Left cardiac atrium (tissue), 4 donors: ENCODE measurements at regions not wholly inside any gene's neighbourhood (a gene's known extent, or its start where the extent isn't known, plus 50 kb on each side); places are given as distances from the start of the nearest gene placed in this dataset.

Experiments
- ATAC-seq, 2 donors: fragments of 200-7000 bp; cut with Tn5 transposase; one replicate each; pipeline ENCODE4 v1.9.1; 2020; ENCODE audit warnings: mild to moderate bottlenecking in 2 of 2, moderate library complexity in 2 of 2
- DNase-seq: peaks from one replicate; pipeline ENCODE4 v3.0.0-alpha.2; 2020
- intact Hi-C, 2 donors: fragments of 100-400 bp; cut with DNase I; formaldehyde crosslinking; loops; one replicate each; pipeline versions ENCODE4 v1.14.1 to v1.15.1; 2022 to 2023
- donor health status: DM: no; HTN: yes; CAD: no.
- donor health status: DM: no; HTN: yes; CAD: no; lungs with severe emphysema.
- donor health status: DM: yes; HTN: yes; CAD: no.
- donor health status: Dilated cardiomyopathy.

DNA sequence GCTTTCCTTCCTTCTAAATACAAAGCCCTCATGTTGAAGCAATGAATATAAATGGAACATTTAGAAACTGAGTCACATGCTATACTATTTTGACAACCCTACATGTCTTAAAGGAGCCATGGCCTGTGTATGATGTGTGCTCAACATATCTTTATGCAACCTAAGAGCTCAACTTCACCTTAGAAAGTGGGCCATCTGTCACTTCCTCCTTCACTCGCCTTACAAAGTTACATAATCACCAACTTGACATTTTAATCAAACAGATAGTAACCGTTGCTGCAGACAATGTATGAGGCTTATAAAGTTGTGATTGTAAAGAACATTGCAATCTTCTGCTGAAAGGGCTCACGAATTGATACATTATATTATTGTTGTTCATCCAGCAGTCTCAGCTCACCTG lies 163.6 kb downstream of the SERPINI1 start:
- intact Hi-C loops: no loop called here
- DNase-seq (no peak), ATAC-seq (no peak)

- DNase-seq: no peak
- intact Hi-C loops: no loop called here
- ATAC-seq: no peak
Measured at GRCh38 chr3:167898091-167898490, 162.6 kb downstream of the SERPINI1 start.

- DNase-seq: no peak
- intact Hi-C loops: no loop called here
- no peak for ATAC-seq
Measured at GRCh38 chr3:167895684-167896083, 160.2 kb downstream of the SERPINI1 start.

GRCh38 chr3:167895178-167895577 lies 159.7 kb downstream of the SERPINI1 start:
- ATAC-seq (no peak), DNase-seq (no peak)
- intact Hi-C loops: no loop called here

GRCh38 chr3:167892205-167892604 lies 156.7 kb downstream of the SERPINI1 start:
- intact Hi-C loops: no loop called here
- no peak for ATAC-seq
- no peak for DNase-seq

GRCh38 chr3:167887096-167887495 lies 151.6 kb downstream of the SERPINI1 start:
- intact Hi-C loops: loop anchor here in 1 of 2 donors (10.0 kb wide), 1 partner anchor 152 kb away; the partner anchor contains the start of genes PDCD10 and SERPINI1
- DNase-seq (no peak), ATAC-seq (no peak)

- no peak for ATAC-seq
- intact Hi-C loops: loop anchor here in 1 of 2 donors (10.0 kb wide), 1 partner anchor 152 kb away; the partner anchor contains the start of genes PDCD10 and SERPINI1
- DNase-seq: no peak
Measured at GRCh38 chr3:167886690-167887089, 151.2 kb downstream of the SERPINI1 start.

DNA sequence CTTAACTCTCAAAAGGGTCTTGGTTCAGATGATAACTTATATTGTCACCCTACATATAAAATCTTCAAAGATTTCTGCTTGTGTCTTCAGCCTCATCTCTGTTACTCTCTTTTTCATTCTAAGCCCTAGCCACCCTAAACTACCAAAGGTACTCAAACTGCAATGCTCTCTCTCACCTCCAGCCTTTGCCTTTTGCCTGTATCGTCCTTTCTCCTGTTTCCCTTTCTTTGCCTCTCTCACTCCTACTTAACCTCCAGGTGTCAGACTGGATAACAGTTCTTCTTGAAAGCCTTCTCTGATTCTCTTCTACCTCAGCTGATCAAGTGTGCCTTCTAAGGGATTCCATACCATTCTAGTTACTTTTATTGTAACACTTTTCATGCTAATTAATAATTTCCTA lies 149.8 kb downstream of the SERPINI1 start:
- no peak for DNase-seq
- ATAC-seq: no peak
- intact Hi-C loops: loop anchor here in 1 of 2 donors (10.0 kb wide), 1 partner anchor 150 kb away; the partner anchor contains the start of genes PDCD10 and SERPINI1

- DNase-seq: no peak
- intact Hi-C loops: loop anchor here (5.0 to 10.0 kb wide), 4 partner anchors 47 to 477 kb away; partner anchors contain the start of genes PDCD10 (in 1 of the 2) and SERPINI1 (in 1 of the 2)
- ATAC-seq: no peak
Measured at GRCh38 chr3:167884481-167884880, 149.0 kb downstream of the SERPINI1 start.

DNA sequence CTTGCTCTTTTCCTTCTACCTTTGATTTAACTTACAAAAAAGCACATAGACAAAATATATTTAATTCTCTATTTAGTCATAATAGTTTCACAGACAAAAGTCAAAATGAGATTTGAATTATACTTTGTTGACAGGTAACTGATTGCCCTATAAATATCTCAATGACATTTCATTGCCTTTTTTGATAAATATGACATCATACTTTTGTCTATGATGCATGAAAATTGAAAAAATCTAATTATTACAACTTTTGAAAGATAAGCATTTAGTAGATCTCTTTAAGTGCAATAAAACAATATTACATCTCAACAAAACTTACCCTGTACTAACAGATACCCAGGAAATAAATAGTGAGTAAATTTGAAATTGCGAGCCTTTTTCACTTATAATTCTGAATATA lies 147.9 kb downstream of the SERPINI1 start:
- intact Hi-C loops: loop anchor here (2.0 to 10.0 kb wide), 5 partner anchors 46 to 476 kb away; partner anchors contain the start of genes PDCD10 (in 1 of the 2) and SERPINI1 (in 1 of the 2)
- no peak for DNase-seq
- no peak for ATAC-seq

DNA sequence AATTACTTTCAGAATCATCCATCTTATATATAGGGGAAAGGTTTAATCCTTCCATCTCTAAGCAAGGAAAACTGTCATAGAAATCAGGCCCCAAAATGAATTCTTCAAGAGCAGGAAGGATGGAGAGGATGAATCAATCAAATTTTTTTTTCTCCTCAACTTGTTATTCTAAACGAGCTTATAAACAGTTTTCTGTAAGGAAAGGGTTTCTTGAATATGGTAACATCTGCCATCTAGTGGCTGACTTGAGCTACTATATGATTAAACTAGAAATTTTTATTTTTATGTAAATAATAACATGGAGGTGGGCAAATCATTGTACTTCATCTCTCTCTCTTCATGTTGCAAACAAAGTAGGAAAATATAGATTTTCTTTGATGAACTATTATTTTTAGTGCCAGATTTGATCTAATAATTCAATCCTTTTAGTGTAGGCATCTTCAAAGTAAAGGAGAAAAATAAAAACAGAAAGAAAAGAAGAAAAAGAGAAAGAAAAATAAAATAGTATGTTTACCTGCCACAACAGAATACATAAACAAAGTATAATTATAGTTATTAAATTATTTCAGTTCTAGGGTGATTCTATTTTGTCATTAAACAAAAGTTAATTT lies 146.6 kb downstream of the SERPINI1 start:
- DNase-seq (no peak), ATAC-seq (peak in 1 of 2 donors; percentile 41)
- intact Hi-C loops: loop anchor here (2.0 to 10.0 kb wide), 5 partner anchors 45 to 475 kb away; partner anchors contain the start of genes PDCD10 (in 1 of the 2) and SERPINI1 (in 1 of the 2)

DNA sequence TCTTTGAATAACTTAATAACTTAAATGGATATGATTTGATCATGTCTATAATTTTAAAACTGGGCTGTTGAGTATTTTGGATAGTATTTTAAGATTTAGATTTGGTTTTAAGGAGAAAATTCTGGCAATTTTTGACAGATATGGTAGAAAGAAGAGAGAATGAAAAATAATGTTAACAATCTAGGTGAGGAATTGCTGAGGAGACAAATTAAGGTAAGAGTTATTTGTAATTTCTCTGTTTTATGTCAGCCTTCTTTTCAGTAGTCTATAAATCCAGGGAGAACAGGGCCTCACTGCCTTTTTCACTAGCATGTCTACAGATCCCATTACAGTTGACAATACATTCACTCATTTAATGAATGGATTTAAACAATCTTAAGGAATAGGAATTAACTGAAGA lies 144.7 kb downstream of the SERPINI1 start:
- intact Hi-C loops: loop anchor here (5.0 to 10.0 kb wide), 4 partner anchors 43 to 473 kb away; partner anchors contain the start of genes PDCD10 (in 1 of the 2) and SERPINI1 (in 1 of the 2)

DNA sequence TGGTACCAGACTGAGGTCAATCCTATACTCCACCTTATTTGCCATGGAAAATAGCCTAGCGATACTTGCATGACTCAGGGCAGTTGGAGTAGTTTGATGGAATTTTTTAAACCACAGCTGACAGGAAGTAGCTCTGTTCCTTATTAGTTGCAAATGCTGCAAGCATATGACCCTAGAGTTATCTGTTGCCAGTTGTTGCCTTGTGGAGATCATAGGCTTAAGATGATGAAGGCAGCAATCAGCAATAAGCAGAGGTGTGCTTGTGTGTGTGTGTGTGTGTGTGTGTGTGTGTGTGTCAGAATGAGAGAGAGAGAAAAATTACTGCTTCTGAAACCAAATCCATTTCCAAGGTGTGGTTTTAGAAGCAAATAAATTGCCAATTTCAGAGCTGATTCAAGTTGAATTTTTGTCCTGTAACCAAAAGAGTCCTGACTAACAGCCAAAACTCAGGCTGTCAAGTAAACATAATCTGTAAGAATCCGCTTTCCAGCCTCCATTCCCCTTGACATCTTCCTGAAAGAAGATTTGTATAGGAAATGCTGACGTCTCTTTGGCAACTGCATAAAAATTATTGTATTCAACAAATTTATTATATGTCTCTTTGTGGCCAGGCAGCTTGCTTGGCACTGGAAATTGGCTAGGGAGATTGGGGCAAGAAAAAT lies 141.2 kb downstream of the SERPINI1 start:
- intact Hi-C loops: no loop called here
- peak; percentile 67 to 89 for ATAC-seq
- no peak for DNase-seq

More for the DNA sequence above, 144.7 kb downstream of the SERPINI1 start:
- DNase-seq (no peak), ATAC-seq (no peak)
